GM23338 (cell line): ENCODE measurements at regions not wholly inside any gene's neighbourhood (a gene's known extent, or its start where the extent isn't known, plus 50 kb on each side); places are given as distances from the start of the nearest gene placed in this dataset.

Experiments used
- ATAC-seq: fragments of 200-7000 bp; cut with Tn5 transposase; 3 replicates; pipeline ENCODE4 v1.9.1; 2020
- DNase-seq: peaks from one replicate; pipeline ENCODE4 v3.0.0-alpha.2; 2015; ENCODE audit warnings: low spot score
- H2AFZ ChIP-seq: fragments of 200-600 bp; sonication (generic); 2 replicates; pipeline ENCODE4 v1.8.0; 2016; ENCODE audit warnings: antibody characterized with exemption, mild to moderate bottlenecking, moderate library complexity
- H3F3A ChIP-seq: fragments of 200-600 bp; sonication (generic); replicated peaks from 2 replicates; pipeline ENCODE4 v1.8.0; 2017; ENCODE audit warnings: antibody characterized with exemption, mixed run types, low read depth
- H3K27ac ChIP-seq: fragments of 200-600 bp; sonication (generic); 2 replicates; pipeline ENCODE4 v1.6.1; 2016; ENCODE audit warnings: low read depth
- H3K27me3 ChIP-seq: fragments of 200-600 bp; sonication (generic); 2 replicates; pipeline ENCODE4 v1.8.0; 2016; ENCODE audit warnings: mild to moderate bottlenecking, mixed run types, moderate library complexity; ENCODE audit not compliant: insufficient read depth
- H3K36me3 ChIP-seq: fragments of 200-600 bp; sonication (generic); 2 replicates; pipeline ENCODE4 v1.8.0; 2016; ENCODE audit warnings: mild to moderate bottlenecking; ENCODE audit not compliant: insufficient read depth
- H3K4me1 ChIP-seq: fragments of 200-600 bp; sonication (generic); 2 replicates; pipeline ENCODE4 v1.8.0; 2016; ENCODE audit warnings: mild to moderate bottlenecking, moderate library complexity; ENCODE audit not compliant: insufficient read depth
- H3K4me2 ChIP-seq: fragments of 200-600 bp; sonication (generic); 2 replicates; pipeline ENCODE4 v1.7.1; 2017; ENCODE audit warnings: mixed run types
- H3K4me3 ChIP-seq: fragments of 200-600 bp; sonication (generic); 2 replicates; pipeline ENCODE4 v1.6.1; 2016; ENCODE audit warnings: mixed run types
- H3K79me2 ChIP-seq: fragments of 200-600 bp; sonication (generic); replicated peaks from 2 replicates; pipeline ENCODE4 v1.8.0; 2017; ENCODE audit warnings: mild to moderate bottlenecking; ENCODE audit not compliant: insufficient read depth
- H3K9me2 ChIP-seq: fragments of 200-600 bp; sonication (generic); 2 replicates; pipeline ENCODE4 v1.8.0; 2017; ENCODE audit not compliant: insufficient read depth
- H4K20me1 ChIP-seq: fragments of 200-600 bp; sonication (generic); replicated peaks from 2 replicates; pipeline ENCODE4 v1.8.0; 2017; ENCODE audit warnings: mild to moderate bottlenecking; ENCODE audit not compliant: insufficient read depth
- H3K27ac Mint-ChIP-seq: 2 replicates; pipeline ENCODE4 v1.8.0; 2020; ENCODE audit warnings: inconsistent platforms, mild to moderate bottlenecking, moderate library complexity, mixed read lengths
- H3K27me3 Mint-ChIP-seq: 3 replicates; pipeline ENCODE4 v1.8.0; 2022; ENCODE audit warnings: low read depth, mild to moderate bottlenecking, moderate library complexity, mixed read lengths, inconsistent platforms; ENCODE audit not compliant: insufficient read depth, poor library complexity
- H3K36me3 Mint-ChIP-seq: 3 replicates; pipeline ENCODE4 v1.8.0; 2021; ENCODE audit warnings: low read depth, mild to moderate bottlenecking, inconsistent platforms, moderate library complexity, mixed read lengths
- H3K4me1 Mint-ChIP-seq: 3 replicates; pipeline ENCODE4 v1.8.0; 2020; ENCODE audit warnings: mild to moderate bottlenecking, inconsistent platforms, mixed read lengths
- H3K4me3 Mint-ChIP-seq: 3 replicates; pipeline ENCODE4 v1.8.0; 2021; ENCODE audit warnings: moderate library complexity, mild to moderate bottlenecking, inconsistent platforms, mixed read lengths
- H3K9me3 Mint-ChIP-seq: 3 replicates; pipeline ENCODE4 v1.8.0; 2020; ENCODE audit warnings: moderate library complexity, mild to moderate bottlenecking, inconsistent platforms, mixed read lengths
- CREB1 ChIP-seq: fragments of 250-450 bp; sonication (Bioruptor Pico); IDR thresholded peaks from 2 replicates; pipeline ENCODE4 v1.5.0; 2020; ENCODE audit warnings: low read depth, mild to moderate bottlenecking, moderate library complexity
- CTCF ChIP-seq, 2 experiments: fragments of 200-600 bp in 1 of 2; sonication (generic) in 1 of 2; conservative IDR thresholded peaks; 2 replicates each; pipeline versions ENCODE4 v1.5.1 to v1.6.1; 2016 to 2017; ENCODE audit warnings: antibody characterized with exemption in 2 of 2, low read depth in 2 of 2, mild to moderate bottlenecking in 2 of 2, moderate library complexity in 1 of 2
- ETS1 ChIP-seq: IDR thresholded peaks from 2 replicates; pipeline ENCODE4 v1.6.1; 2016; ENCODE audit warnings: antibody characterized with exemption
- EZH2 ChIP-seq: fragments of 200-600 bp; sonication (generic); IDR thresholded peaks from one replicate; pipeline ENCODE4 v1.8.0; 2017; ENCODE audit warnings: antibody characterized with exemption, mild to moderate bottlenecking, low read depth; ENCODE audit not compliant: unreplicated experiment
- EZH2phosphoT487 ChIP-seq: fragments of 200-600 bp; sonication (generic); IDR thresholded peaks from one replicate; pipeline ENCODE4 v1.8.1; 2018; ENCODE audit warnings: antibody characterized with exemption; ENCODE audit not compliant: unreplicated experiment
- JUNB ChIP-seq: IDR thresholded peaks from one replicate; pipeline ENCODE4 v1.6.1; 2016; ENCODE audit warnings: antibody characterized with exemption; ENCODE audit not compliant: unreplicated experiment
- NANOG ChIP-seq: IDR thresholded peaks from 2 replicates; pipeline ENCODE4 v1.6.1; 2016; ENCODE audit warnings: antibody characterized with exemption, borderline replicate concordance
- POLR2AphosphoS5 ChIP-seq: IDR thresholded peaks from 2 replicates; pipeline ENCODE4 v1.6.1; 2016; ENCODE audit warnings: antibody characterized with exemption, low read depth
- REST ChIP-seq: IDR thresholded peaks from one replicate; pipeline ENCODE4 v1.6.1; 2018; ENCODE audit warnings: antibody characterized with exemption; ENCODE audit not compliant: unreplicated experiment
- STAT1 ChIP-seq: IDR thresholded peaks from one replicate; pipeline ENCODE4 v1.6.1; 2016; ENCODE audit warnings: antibody characterized with exemption; ENCODE audit not compliant: unreplicated experiment
- ZNF114 ChIP-seq: fragments of 250-450 bp; sonication (Bioruptor Pico); IDR thresholded peaks from 2 replicates; pipeline ENCODE4 v1.5.0; 2020; ENCODE audit warnings: mild to moderate bottlenecking, moderate library complexity
- ZNF331 ChIP-seq: fragments of 250-450 bp; sonication (Bioruptor Pico); IDR thresholded peaks from 2 replicates; pipeline ENCODE4 v1.5.0; 2020; ENCODE audit warnings: low read depth, mild to moderate bottlenecking, moderate library complexity
- ZNF462 ChIP-seq: fragments of 250-450 bp; sonication (Bioruptor Pico); IDR thresholded peaks from 2 replicates; pipeline ENCODE4 v1.5.0; 2020; ENCODE audit warnings: mild to moderate bottlenecking, moderate library complexity

- TF ChIP-seq ZNF331 (CRISPR knock-in tag) (no peak), JUNB (no peak), EZH2phosphoT487 (no peak), STAT1 (no peak), ETS1 (no peak), CREB1 (CRISPR knock-in tag) (no peak), ZNF462 (no peak), CTCF (conservative IDR thresholded peaks at IDR 0.05; ENCODE audit: low read depth in 2 of 2) (no peak), ZNF114 (CRISPR knock-in tag) (no peak), EZH2 (no peak), REST (no peak), POLR2AphosphoS5 (no peak), NANOG (no peak)
- H3F3A ChIP-seq = peaks cover 7% of the 10 kb centered on the region
- peaks cover 25% of the 10 kb centered on the region for H3K4me1 ChIP-seq
- H3K4me2 ChIP-seq = no peak overlapping the region
- no peaks in the 10 kb centered on the region for H3K79me2 ChIP-seq
- peaks cover 5% of the 10 kb centered on the region for H4K20me1 ChIP-seq
- H2AFZ ChIP-seq = no peak overlapping the region
- Mint-ChIP-seq H3K27me3 (peaks cover 33% of the 10 kb centered on the region), H3K36me3 (no peaks in the 10 kb centered on the region), H3K4me3 (no peak overlapping the region), H3K9me3 (no peaks in the 10 kb centered on the region), H3K27ac (no peak overlapping the region), H3K4me1 (peaks cover 28% of the 10 kb centered on the region)
- no peak for ATAC-seq
- no peaks in the 10 kb centered on the region for H3K36me3 ChIP-seq
- DNase-seq = no peak
- H3K27ac ChIP-seq = no peak overlapping the region
- H3K27me3 ChIP-seq = peaks cover 67% of the 10 kb centered on the region
- no peak overlapping the region for H3K4me3 ChIP-seq
- no peaks in the 10 kb centered on the region for H3K9me2 ChIP-seq
Measured at GRCh38 chr6:41475737-41476357, 70.3 kb upstream of the FOXP4 start.
